ENCODE measurements at regions not wholly inside any gene's neighbourhood (a gene's known extent, or its start where the extent isn't known, plus 50 kb on each side); places are given as distances from the start of the nearest gene placed in this dataset.

GRCh38 chr1:4460052-4460451, 194.4 kb upstream of the AJAP1 start:
- TF ChIP-seq CTCF (IDR thresholded peaks at IDR 0.05; ENCODE audit: low read depth, low read length, poor library complexity, severe bottlenecking) (no peak), EZH2phosphoT487 (IDR thresholded peaks at IDR 0.05; ENCODE audit: borderline replicate concordance, low read length) (no peak)

All from DOHH2 (cell line).